IMR-90 (cell line): ENCODE measurements at regions not wholly inside any gene's neighbourhood (a gene's known extent, or its start where the extent isn't known, plus 50 kb on each side); places are given as distances from the start of the nearest gene placed in this dataset.
"Not testable (repeated sequence)": the region's sequence is repeated elsewhere in the genome, so short reads cannot be mapped to it uniquely, and the experiment has no call there.

Source experiments
- ATAC-seq: fragments of 200-7000 bp; cut with Tn5 transposase; 2 replicates; pipeline ENCODE4 v1.9.1; 2020; ENCODE audit warnings: low read depth, mild to moderate bottlenecking, moderate library complexity
- BruUV-seq: library from RNA; stranded (reverse); fragments of 400-500 nt; replicated peaks from 2 replicates; lab custom pipeline; 2021; lab: Mats Ljungman, UMichigan
- CTCF ChIA-PET: fragments of 300-600 bp; formaldehyde crosslinking; extraction: SDS; loops from one replicate; lab custom pipeline; 2021; ENCODE audit warnings: antibody characterized with exemption; lab: Yijun Ruan, JAX
- POLR2A ChIA-PET: fragments of 300-600 bp; sonication (Branson Sonifier 250); formaldehyde crosslinking; loops from one replicate; lab custom pipeline; 2022; ENCODE audit warnings: antibody characterized with exemption; ENCODE audit not compliant: unreplicated experiment; lab: Charles Lee
- DNase-seq: peaks from one replicate; pipeline ENCODE4 v3.0.0; 2013
- H2AFZ ChIP-seq: replicated peaks from 2 replicates; pipeline ENCODE3; 2013; ENCODE audit warnings: low read length, mild to moderate bottlenecking; ENCODE audit not compliant: poor library complexity
- H2AK5ac ChIP-seq: 2 replicates; pipeline ENCODE4 v1.6.1; 2013; ENCODE audit warnings: low read depth, low read length, inconsistent platforms
- H2AK9ac ChIP-seq: replicated peaks from 2 replicates; pipeline ENCODE3; 2013; ENCODE audit warnings: mild to moderate bottlenecking, low read depth, low read length, moderate library complexity; ENCODE audit not compliant: poor library complexity
- H2BK120ac ChIP-seq: 2 replicates; pipeline ENCODE4 v1.6.1; 2013; ENCODE audit warnings: low read depth, low read length, inconsistent platforms
- H2BK15ac ChIP-seq: 3 replicates; pipeline ENCODE4 v1.6.1; 2013; ENCODE audit warnings: low read depth, low read length, inconsistent platforms
- H2BK20ac ChIP-seq: 2 replicates; pipeline ENCODE4 v1.6.1; 2013; ENCODE audit warnings: low read depth, mild to moderate bottlenecking, inconsistent platforms, low read length, moderate library complexity
- H2BK5ac ChIP-seq: 2 replicates; pipeline ENCODE4 v1.6.1; 2013; ENCODE audit warnings: mild to moderate bottlenecking, low read depth, low read length, inconsistent platforms; ENCODE audit not compliant: poor library complexity, severe bottlenecking
- H3K14ac ChIP-seq: replicated peaks from 2 replicates; pipeline ENCODE4 v1.6.1; 2013; ENCODE audit warnings: low read depth, low read length, inconsistent platforms
- H3K18ac ChIP-seq: 2 replicates; pipeline ENCODE4 v1.6.1; 2013; ENCODE audit warnings: low read depth, low read length, control low read depth
- H3K23ac ChIP-seq: 2 replicates; pipeline ENCODE4 v1.6.1; 2013; ENCODE audit warnings: low read depth, low read length, inconsistent platforms
- H3K27ac ChIP-seq: 2 replicates; pipeline ENCODE4 v1.5.1; 2013; ENCODE audit warnings: mild to moderate bottlenecking, control low read depth, low read length; ENCODE audit not compliant: insufficient read depth
- H3K27me3 ChIP-seq: 2 replicates; pipeline ENCODE4 v1.6.1; 2013; ENCODE audit warnings: low read length; ENCODE audit not compliant: control insufficient read depth, insufficient read depth
- H3K36me3 ChIP-seq: 2 replicates; pipeline ENCODE4 v1.6.1; 2013; ENCODE audit warnings: low read length, mixed read lengths; ENCODE audit not compliant: control insufficient read depth, insufficient read depth
- H3K4ac ChIP-seq: 2 replicates; pipeline ENCODE4 v1.6.1; 2013; ENCODE audit warnings: low read depth, low read length, inconsistent platforms
- H3K4me1 ChIP-seq: 2 replicates; pipeline ENCODE4 v1.6.1; 2013; ENCODE audit warnings: low read length, mixed read lengths; ENCODE audit not compliant: control insufficient read depth, insufficient read depth
- H3K4me2 ChIP-seq: 2 replicates; pipeline ENCODE4 v1.6.1; 2013; ENCODE audit warnings: low read depth, mild to moderate bottlenecking, control low read depth, low read length, moderate library complexity
- H3K4me3 ChIP-seq: 2 replicates; pipeline ENCODE4 v1.5.1; 2013; ENCODE audit warnings: low read depth, mild to moderate bottlenecking, control low read depth, low read length, moderate library complexity; ENCODE audit not compliant: insufficient read depth
- H3K56ac ChIP-seq: 2 replicates; pipeline ENCODE4 v1.6.1; 2013; ENCODE audit warnings: low read length, inconsistent platforms; ENCODE audit not compliant: insufficient read depth; ENCODE audit errors: extremely low read depth
- H3K79me1 ChIP-seq, 2 experiments: 2 replicates each; pipeline ENCODE4 v1.6.1; 2013; ENCODE audit warnings: low read length in 2 of 2, inconsistent platforms in 1 of 2, low read depth in 1 of 2
- H3K9ac ChIP-seq: 2 replicates; pipeline ENCODE4 v1.6.1; 2013; ENCODE audit warnings: low read depth, low read length, control low read depth
- H3K9me1 ChIP-seq: 2 replicates; pipeline ENCODE4 v1.6.1; 2013; ENCODE audit warnings: low read length, inconsistent platforms; ENCODE audit not compliant: insufficient read depth
- H3K9me3 ChIP-seq: 2 replicates; pipeline ENCODE4 v1.6.1; 2013; ENCODE audit warnings: low read length; ENCODE audit not compliant: control insufficient read depth, insufficient read depth
- H4K20me1 ChIP-seq: 2 replicates; pipeline ENCODE4 v1.6.1; 2013; ENCODE audit warnings: low read length, inconsistent platforms; ENCODE audit not compliant: insufficient read depth
- H4K5ac ChIP-seq: 2 replicates; pipeline ENCODE4 v1.6.1; 2013; ENCODE audit warnings: mild to moderate bottlenecking, low read depth, low read length, control low read depth
- H4K8ac ChIP-seq, 2 experiments: 2 replicates each; pipeline ENCODE4 v1.6.1; 2013; ENCODE audit warnings: low read depth in 2 of 2, low read length in 2 of 2, control low read depth in 1 of 2, inconsistent platforms in 1 of 2
- H4K91ac ChIP-seq: 2 replicates; pipeline ENCODE4 v1.6.1; 2013; ENCODE audit warnings: low read depth, low read length, inconsistent platforms; ENCODE audit not compliant: insufficient read depth
- WGBS, 2 experiments: methylation state at CpG; one replicate each; pipeline versions ENCODE4 v1.1.5 to v1.1.7; 2013; ENCODE audit warnings: missing lambda C conversion rate in 2 of 2; ENCODE audit not compliant: insufficient read length in 1 of 2; ENCODE audit errors: extremely low coverage in 2 of 2; 5-methylcytosine and 5-hydroxymethylcytosine counted together
- dilution Hi-C: fragments of 300-500 bp; cut with HindIII; formaldehyde crosslinking; loops from one replicate; pipeline ENCODE4 v1.14.3; 2018; ENCODE audit warnings: low sequenced_read_pairs; ENCODE audit not compliant: unreplicated experiment
- in situ Hi-C: fragments of 300-500 bp; cut with MboI; formaldehyde crosslinking; loops from 3 replicates; pipeline ENCODE4 v1.14.3; 2019; ENCODE audit warnings: low sequenced_read_pairs, inconsistent platforms, mixed read lengths
- intact Hi-C: fragments of 100-400 bp; cut with micrococcal nuclease; formaldehyde crosslinking; loops from 2 replicates; pipeline ENCODE4 v1.10.0; 2022

GRCh38 chr3:110001905-110002304, 664.6 kb upstream of the DPPA4 start:
- H3K27me3 ChIP-seq, BruUV-seq, H4K91ac ChIP-seq, intact Hi-C loops, H4K8ac ChIP-seq, H3K9ac ChIP-seq, H2AFZ ChIP-seq, H3K14ac ChIP-seq, H3K23ac ChIP-seq, H3K4ac ChIP-seq, H3K56ac ChIP-seq, ATAC-seq, H2AK9ac ChIP-seq, H3K9me3 ChIP-seq, POLR2A ChIA-PET, in situ Hi-C loops, H3K18ac ChIP-seq, H3K9me1 ChIP-seq, H3K36me3 ChIP-seq, H3K4me2 ChIP-seq, H2BK20ac ChIP-seq, H4K20me1 ChIP-seq, H2BK5ac ChIP-seq, H3K4me3 ChIP-seq, H2AK5ac ChIP-seq, H4K5ac ChIP-seq, DNase-seq, H2BK120ac ChIP-seq, H3K4me1 ChIP-seq, H3K27ac ChIP-seq, dilution Hi-C loops, H2BK15ac ChIP-seq, H3K79me1 ChIP-seq, CTCF ChIA-PET: not testable (repeated sequence)
- 90% methylated on average over 2 of the region's 4 CpGs; no CpG with 5 or more reads in 1 of the 2 experiments for WGBS, 2 experiments
